ENCODE measurements at regions not wholly inside any gene's neighbourhood (a gene's known extent, or its start where the extent isn't known, plus 50 kb on each side); places are given as distances from the start of the nearest gene placed in this dataset.
A peak's percentile ranks its signal among the peaks of the same experiment; 100 is the strongest.
"Not testable (repeated sequence)": the region's sequence is repeated elsewhere in the genome, so short reads cannot be mapped to it uniquely, and the experiment has no call there.

GRCh38 chr10:64867501-64867962 is 1346.3 kb downstream of the REEP3 start:
- no peaks in the 10 kb centered on the region for H3K36me3 ChIP-seq (ENCODE audit: insufficient read depth, low read length)
- H3K9me3 ChIP-seq (ENCODE audit: control insufficient read depth, insufficient read depth, low read length) = peaks cover 5% of the 10 kb centered on the region; the same call in 1 of the 2 replicates
- H3K9ac ChIP-seq (ENCODE audit: low read depth, low read length) = no peak overlapping the region
- H3K4me1 ChIP-seq (ENCODE audit: insufficient read depth, low read length) = peaks cover 9% of the 10 kb centered on the region; the same call in 1 of the 2 replicates

DNA sequence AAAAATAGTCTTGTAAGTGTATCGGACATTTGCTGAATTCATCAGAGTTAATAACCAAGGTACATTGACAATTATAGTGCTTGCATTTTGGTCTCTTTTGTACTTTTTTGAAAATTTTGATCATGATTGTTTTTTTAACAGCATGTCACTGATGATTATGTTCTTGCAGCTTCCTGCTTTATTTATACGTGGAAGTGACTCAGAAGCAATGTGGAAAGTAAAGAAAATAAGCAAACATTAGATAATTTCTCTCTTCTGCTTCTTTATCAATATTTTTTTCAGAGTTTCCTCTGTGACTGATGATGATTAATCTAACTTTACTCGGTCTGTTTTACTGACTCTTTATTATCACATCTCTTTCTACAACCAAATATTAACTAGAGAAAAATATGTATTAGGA is 1351.9 kb downstream of the REEP3 start:
- H3K9ac ChIP-seq (ENCODE audit: low read depth, low read length) = no peak overlapping the region
- no peaks in the 10 kb centered on the region for H3K4me1 ChIP-seq (ENCODE audit: insufficient read depth, low read length)
- no peaks in the 10 kb centered on the region for H3K36me3 ChIP-seq (ENCODE audit: insufficient read depth, low read length)
- H3K9me3 ChIP-seq (ENCODE audit: control insufficient read depth, insufficient read depth, low read length) = no peaks in the 10 kb centered on the region

DNA sequence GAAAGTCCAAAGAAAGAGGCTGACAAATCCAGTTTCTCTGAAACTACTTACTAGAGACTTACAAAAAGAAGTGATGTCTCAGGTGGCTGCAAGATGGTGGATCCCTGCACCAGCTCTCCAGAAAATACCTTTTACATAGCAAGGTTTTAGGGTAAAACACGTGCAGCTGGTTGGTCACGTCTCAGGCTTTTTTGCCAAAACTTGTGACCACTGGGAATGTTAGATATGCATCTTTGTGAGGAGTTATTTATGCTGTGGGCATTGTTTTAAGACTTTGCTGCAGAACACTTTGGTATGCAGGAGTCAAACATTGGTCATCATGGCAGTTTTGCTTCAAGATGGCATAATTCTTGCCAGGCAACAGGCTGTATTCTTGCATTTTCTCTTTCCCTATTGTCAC is 1352.8 kb downstream of the REEP3 start:
- Histone ChIP-seq H3K4me1 (ENCODE audit: insufficient read depth, low read length) (no peaks in the 10 kb centered on the region), H3K9me3 (ENCODE audit: control insufficient read depth, insufficient read depth, low read length) (no peaks in the 10 kb centered on the region), H3K36me3 (ENCODE audit: insufficient read depth, low read length) (no peaks in the 10 kb centered on the region), H3K9ac (ENCODE audit: low read depth, low read length) (no peak overlapping the region)

GRCh38 chr10:64880546-64880945 is 1359.3 kb downstream of the REEP3 start:
- H3K9me3 ChIP-seq (ENCODE audit: control insufficient read depth, insufficient read depth, low read length) = no peaks in the 10 kb centered on the region
- H3K4me1 ChIP-seq (ENCODE audit: insufficient read depth, low read length) = no peaks in the 10 kb centered on the region
- no peak overlapping the region for H3K9ac ChIP-seq (ENCODE audit: low read depth, low read length)
- no peaks in the 10 kb centered on the region for H3K36me3 ChIP-seq (ENCODE audit: insufficient read depth, low read length)

- Histone ChIP-seq H3K36me3 (ENCODE audit: insufficient read depth, low read length) (no peaks in the 10 kb centered on the region), H3K4me1 (ENCODE audit: insufficient read depth, low read length) (no peaks in the 10 kb centered on the region), H3K9me3 (ENCODE audit: control insufficient read depth, insufficient read depth, low read length) (no peaks in the 10 kb centered on the region), H3K9ac (ENCODE audit: low read depth, low read length) (no peak overlapping the region)
Observed at GRCh38 chr10:64881257-64881656, 1360.1 kb downstream of the REEP3 start.

DNA sequence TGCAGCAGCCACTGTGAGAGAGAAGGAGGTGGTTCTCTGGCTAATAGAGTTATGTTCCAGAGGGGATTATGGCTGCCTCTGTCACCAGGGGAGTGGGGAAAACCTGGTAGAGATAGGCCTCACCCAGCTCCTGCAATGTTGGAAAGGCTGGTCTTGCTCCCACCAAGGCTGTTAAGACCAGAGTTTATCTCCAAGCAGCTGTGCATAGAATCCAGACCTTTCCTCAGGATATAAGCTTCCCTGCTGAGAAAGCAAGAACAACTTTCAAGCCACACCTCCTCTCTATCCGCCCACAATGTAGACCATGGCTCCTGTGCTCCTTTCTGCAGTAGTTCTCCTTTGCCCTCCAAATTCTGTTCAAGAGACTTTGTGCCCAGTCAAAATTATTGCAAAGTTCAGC is 1375.4 kb downstream of the REEP3 start:
- no peaks in the 10 kb centered on the region for H3K9me3 ChIP-seq (ENCODE audit: control insufficient read depth, insufficient read depth, low read length)
- no peak overlapping the region for H3K9ac ChIP-seq (ENCODE audit: low read depth, low read length)
- no peaks in the 10 kb centered on the region for H3K36me3 ChIP-seq (ENCODE audit: insufficient read depth, low read length)
- H3K4me1 ChIP-seq (ENCODE audit: insufficient read depth, low read length) = no peaks in the 10 kb centered on the region

GRCh38 chr10:64906311-64906710 is 1385.1 kb downstream of the REEP3 start:
- H3K9ac ChIP-seq (ENCODE audit: low read depth, low read length); H3K9me3 ChIP-seq (ENCODE audit: control insufficient read depth, insufficient read depth, low read length); H3K36me3 ChIP-seq (ENCODE audit: insufficient read depth, low read length); H3K4me1 ChIP-seq (ENCODE audit: insufficient read depth, low read length): not testable (repeated sequence)

- H3K9ac ChIP-seq (ENCODE audit: low read depth, low read length) = peak overlapping the region; percentile 55; the same call in 1 of the 2 replicates
- not testable (repeated sequence) for H3K9me3 ChIP-seq (ENCODE audit: control insufficient read depth, insufficient read depth, low read length); H3K36me3 ChIP-seq (ENCODE audit: insufficient read depth, low read length); H3K4me1 ChIP-seq (ENCODE audit: insufficient read depth, low read length)
Observed at GRCh38 chr10:64924306-64924705, 1403.1 kb downstream of the REEP3 start.

GRCh38 chr10:64952042-64952441 is 1430.8 kb downstream of the REEP3 start:
- no peaks in the 10 kb centered on the region for H3K9me3 ChIP-seq (ENCODE audit: control insufficient read depth, insufficient read depth, low read length)

DNA sequence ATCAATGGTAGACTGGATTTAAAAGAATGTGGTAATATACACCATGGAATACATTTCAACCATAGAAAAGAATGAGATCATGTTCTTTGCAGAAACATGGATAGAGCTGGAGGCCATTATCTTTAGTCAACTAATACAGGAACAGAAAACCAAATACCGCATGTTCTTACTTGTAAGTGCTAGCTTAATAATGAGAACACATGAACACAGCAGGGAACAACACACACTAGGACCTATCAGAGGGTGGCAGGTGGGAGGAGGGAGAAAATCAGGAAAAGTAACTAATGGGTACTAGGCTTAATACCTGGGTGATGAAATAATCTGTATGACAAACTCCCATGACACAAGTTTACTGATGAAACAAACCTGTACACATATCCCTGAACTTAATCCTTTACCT is 1435.2 kb downstream of the REEP3 start:
- H3K36me3 ChIP-seq (ENCODE audit: insufficient read depth, low read length) = no peaks in the 10 kb centered on the region
- no peaks in the 10 kb centered on the region for H3K4me1 ChIP-seq (ENCODE audit: insufficient read depth, low read length)
- H3K9ac ChIP-seq (ENCODE audit: low read depth, low read length) = no peak overlapping the region
- H3K9me3 ChIP-seq (ENCODE audit: control insufficient read depth, insufficient read depth, low read length) = no peaks in the 10 kb centered on the region

More at GRCh38 chr10:64952042-64952441, 1430.8 kb downstream of the REEP3 start:
- no peaks in the 10 kb centered on the region for H3K4me1 ChIP-seq (ENCODE audit: insufficient read depth, low read length)
- H3K36me3 ChIP-seq (ENCODE audit: insufficient read depth, low read length) = no peaks in the 10 kb centered on the region
- no peak overlapping the region for H3K9ac ChIP-seq (ENCODE audit: low read depth, low read length)

GRCh38 chr10:64959116-64959515 is 1437.9 kb downstream of the REEP3 start:
- no peaks in the 10 kb centered on the region for H3K4me1 ChIP-seq (ENCODE audit: insufficient read depth, low read length)

GRCh38 chr10:64959883-64960282 is 1438.7 kb downstream of the REEP3 start:
- no peak overlapping the region for H3K9ac ChIP-seq (ENCODE audit: low read depth, low read length)
- no peaks in the 10 kb centered on the region for H3K4me1 ChIP-seq (ENCODE audit: insufficient read depth, low read length)
- H3K36me3 ChIP-seq (ENCODE audit: insufficient read depth, low read length) = no peaks in the 10 kb centered on the region
- no peaks in the 10 kb centered on the region for H3K9me3 ChIP-seq (ENCODE audit: control insufficient read depth, insufficient read depth, low read length)

More at GRCh38 chr10:64959116-64959515, 1437.9 kb downstream of the REEP3 start:
- H3K9me3 ChIP-seq (ENCODE audit: control insufficient read depth, insufficient read depth, low read length) = no peaks in the 10 kb centered on the region
- no peak overlapping the region for H3K9ac ChIP-seq (ENCODE audit: low read depth, low read length)
- no peaks in the 10 kb centered on the region for H3K36me3 ChIP-seq (ENCODE audit: insufficient read depth, low read length)

GRCh38 chr10:64973391-64973790 is 1452.2 kb downstream of the REEP3 start:
- Histone ChIP-seq H3K9ac (ENCODE audit: low read depth, low read length) (no peak overlapping the region), H3K9me3 (ENCODE audit: control insufficient read depth, insufficient read depth, low read length) (no peaks in the 10 kb centered on the region), H3K4me1 (ENCODE audit: insufficient read depth, low read length) (no peaks in the 10 kb centered on the region), H3K36me3 (ENCODE audit: insufficient read depth, low read length) (no peaks in the 10 kb centered on the region)

GRCh38 chr10:64976150-64976549 is 1454.9 kb downstream of the REEP3 start:
- Histone ChIP-seq H3K9ac (ENCODE audit: low read depth, low read length) (no peak overlapping the region), H3K4me1 (ENCODE audit: insufficient read depth, low read length) (no peaks in the 10 kb centered on the region), H3K36me3 (ENCODE audit: insufficient read depth, low read length) (no peaks in the 10 kb centered on the region), H3K9me3 (ENCODE audit: control insufficient read depth, insufficient read depth, low read length) (no peaks in the 10 kb centered on the region)

DNA sequence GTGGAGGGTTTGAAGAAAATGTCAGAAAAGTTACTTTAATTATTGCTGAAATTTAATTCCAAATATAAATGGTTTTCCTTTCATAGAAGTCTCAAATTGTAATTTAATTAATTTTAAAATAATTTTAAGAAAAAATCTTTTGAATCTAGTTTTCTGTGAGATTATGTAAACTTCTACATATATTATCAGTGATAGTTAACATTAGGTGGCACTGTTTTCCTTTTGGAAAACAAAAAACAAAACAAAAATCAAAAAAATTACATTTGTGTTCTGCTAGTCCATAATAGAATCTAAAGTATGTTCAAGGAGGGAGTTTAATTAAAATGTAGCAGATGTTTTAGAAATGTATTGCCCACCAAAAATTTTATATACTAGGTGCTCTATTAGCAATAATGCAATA is 1456.7 kb downstream of the REEP3 start:
- H3K4me1 ChIP-seq (ENCODE audit: insufficient read depth, low read length) = no peaks in the 10 kb centered on the region
- H3K36me3 ChIP-seq (ENCODE audit: insufficient read depth, low read length) = no peaks in the 10 kb centered on the region
- no peaks in the 10 kb centered on the region for H3K9me3 ChIP-seq (ENCODE audit: control insufficient read depth, insufficient read depth, low read length)
- H3K9ac ChIP-seq (ENCODE audit: low read depth, low read length) = no peak overlapping the region

GRCh38 chr10:64996886-64997285 is 1475.7 kb downstream of the REEP3 start:
- Histone ChIP-seq H3K36me3 (ENCODE audit: insufficient read depth, low read length) (no peaks in the 10 kb centered on the region), H3K4me1 (ENCODE audit: insufficient read depth, low read length) (no peaks in the 10 kb centered on the region), H3K9me3 (ENCODE audit: control insufficient read depth, insufficient read depth, low read length) (no peaks in the 10 kb centered on the region; the same call in 1 of the 2 replicates), H3K9ac (ENCODE audit: low read depth, low read length) (no peak overlapping the region)

Data from ES-I3 (cell line).